HFFc6 (cell line): ENCODE measurements at regions not wholly inside any gene's neighbourhood (a gene's known extent, or its start where the extent isn't known, plus 50 kb on each side); places are given as distances from the start of the nearest gene placed in this dataset.
"Not testable (repeated sequence)": the region's sequence is repeated elsewhere in the genome, so short reads cannot be mapped to it uniquely, and the experiment has no call there.

Source experiments
- DNase-seq: peaks from one replicate; pipeline ENCODE4 v3.0.0-alpha.2; 2018
- H3K27ac Mint-ChIP-seq: 2 replicates; pipeline ENCODE4 v1.8.0; 2020; ENCODE audit warnings: mild to moderate bottlenecking, mixed read lengths
- H3K27me3 Mint-ChIP-seq: 2 replicates; pipeline ENCODE4 v1.8.0; 2021; ENCODE audit warnings: mild to moderate bottlenecking, moderate library complexity, mixed read lengths; ENCODE audit not compliant: insufficient read depth
- H3K36me3 Mint-ChIP-seq: 2 replicates; pipeline ENCODE4 v1.8.0; 2021; ENCODE audit warnings: low read depth, mixed read lengths
- H3K4me1 Mint-ChIP-seq: 2 replicates; pipeline ENCODE4 v1.8.0; 2020; ENCODE audit warnings: low read depth, mixed read lengths
- H3K4me3 Mint-ChIP-seq: 2 replicates; pipeline ENCODE4 v1.8.0; 2020; ENCODE audit warnings: mild to moderate bottlenecking, moderate library complexity, mixed read lengths
- H3K9me3 Mint-ChIP-seq: 2 replicates; pipeline ENCODE4 v1.8.0; 2020; ENCODE audit warnings: mild to moderate bottlenecking, mixed read lengths
- CTCF ChIP-seq: fragments of 200-600 bp; sonication (generic); IDR thresholded peaks from 2 replicates; pipeline ENCODE4 v1.5.0; 2021; ENCODE audit warnings: antibody characterized with exemption, mild to moderate bottlenecking

GRCh38 chr7:49583440-49583839 lies 190.0 kb upstream of the VWC2 start:
- H3K36me3 Mint-ChIP-seq: no peaks in the 10 kb centered on the region
- H3K27ac Mint-ChIP-seq: no peak overlapping the region
- H3K9me3 Mint-ChIP-seq: peaks cover 42% of the 10 kb centered on the region
- no peaks in the 10 kb centered on the region; the same call in 1 of the 2 replicates for H3K27me3 Mint-ChIP-seq
- TF ChIP-seq CTCF: no peak
- no peak for DNase-seq
- H3K4me3 Mint-ChIP-seq: no peak overlapping the region
- no peaks in the 10 kb centered on the region for H3K4me1 Mint-ChIP-seq

GRCh38 chr7:49596701-49597491 lies 176.5 kb upstream of the VWC2 start:
- Mint-ChIP-seq H3K27ac (no peak overlapping the region), H3K9me3 (peaks cover 35% of the 10 kb centered on the region), H3K27me3 (peaks cover 1% of the 10 kb centered on the region; the same call in 1 of the 2 replicates), H3K4me3 (no peak overlapping the region), H3K36me3 (no peaks in the 10 kb centered on the region), H3K4me1 (no peaks in the 10 kb centered on the region)
- no peak for TF ChIP-seq CTCF
- no peak for DNase-seq

- Mint-ChIP-seq H3K36me3 (no peaks in the 10 kb centered on the region), H3K4me1 (no peaks in the 10 kb centered on the region), H3K27ac (no peak overlapping the region), H3K4me3 (no peak overlapping the region), H3K9me3 (peaks cover 32% of the 10 kb centered on the region), H3K27me3 (peaks cover 1% of the 10 kb centered on the region; the same call in 1 of the 2 replicates)
- DNase-seq: no peak
- TF ChIP-seq CTCF: no peak
These were observed 175.6 kb upstream of the VWC2 start for GRCh38 chr7:49597805-49598204.

- no peaks in the 10 kb centered on the region for H3K36me3 Mint-ChIP-seq
These were observed 161.5 kb upstream of the VWC2 start for GRCh38 chr7:49611951-49612350.

GRCh38 chr7:49613759-49614158 lies 159.7 kb upstream of the VWC2 start:
- Mint-ChIP-seq H3K27me3 (no peaks in the 10 kb centered on the region), H3K9me3 (peaks cover 51% of the 10 kb centered on the region), H3K27ac (no peak overlapping the region), H3K4me1 (no peaks in the 10 kb centered on the region), H3K4me3 (no peak overlapping the region), H3K36me3 (no peaks in the 10 kb centered on the region)
- TF ChIP-seq CTCF: no peak
- no peak for DNase-seq

More at GRCh38 chr7:49611951-49612350, 161.5 kb upstream of the VWC2 start:
- Mint-ChIP-seq H3K27me3 (no peaks in the 10 kb centered on the region), H3K4me3 (no peak overlapping the region), H3K4me1 (no peaks in the 10 kb centered on the region), H3K9me3 (peaks cover 51% of the 10 kb centered on the region), H3K27ac (no peak overlapping the region)
- no peak for TF ChIP-seq CTCF
- DNase-seq: no peak

GRCh38 chr7:49614974-49615373 lies 158.5 kb upstream of the VWC2 start:
- H3K36me3 Mint-ChIP-seq, H3K27me3 Mint-ChIP-seq, H3K27ac Mint-ChIP-seq, H3K4me3 Mint-ChIP-seq, DNase-seq, H3K4me1 Mint-ChIP-seq: not testable (repeated sequence)
- peaks cover 50% of the 10 kb centered on the region for H3K9me3 Mint-ChIP-seq
